ENCODE measurements at regions not wholly inside any gene's neighbourhood (a gene's known extent, or its start where the extent isn't known, plus 50 kb on each side); places are given as distances from the start of the nearest gene placed in this dataset.

DNA sequence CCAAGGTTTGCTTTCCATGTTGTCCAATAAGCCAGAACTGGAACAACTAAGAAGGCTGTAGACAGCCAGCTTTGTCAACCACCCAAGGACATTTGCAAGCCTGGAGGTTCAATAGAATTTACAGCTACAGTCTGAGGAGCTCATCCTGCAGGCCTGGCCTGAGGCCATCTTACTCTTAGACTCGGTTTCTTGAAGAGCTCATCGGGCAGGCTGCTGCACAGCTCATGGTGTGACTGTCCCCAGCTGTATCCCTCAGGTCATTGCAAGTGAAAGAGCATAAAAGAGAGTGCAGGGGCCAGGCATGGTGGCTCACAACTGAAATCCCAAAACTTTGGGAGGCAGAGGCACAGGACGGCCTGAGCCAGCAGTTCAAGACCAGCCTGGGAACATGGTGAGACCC, 96.9 kb upstream of the FOXQ1 start:
- TF ChIP-seq CTCF (conservative IDR thresholded peaks at IDR 0.05 in 1 of 2, IDR thresholded peaks at IDR 0.05 in 1 of 2; ENCODE audit: low read depth in 1 of 2, low read length in 2 of 2) (no peak), EZH2 (IDR thresholded peaks at IDR 0.05; ENCODE audit: low read length, missing control alignments) (no peak)
